Endothelial cell of hepatic sinusoid (primary cell): ENCODE measurements at regions not wholly inside any gene's neighbourhood (a gene's known extent, or its start where the extent isn't known, plus 50 kb on each side); places are given as distances from the start of the nearest gene placed in this dataset.
"Not testable (repeated sequence)": the region's sequence is repeated elsewhere in the genome, so short reads cannot be mapped to it uniquely, and the experiment has no call there.

Experiments used
- in situ Hi-C: cut with HindIII; loops from 2 replicates; pipeline ENCODE4 v1.10.0; 2017; ENCODE audit warnings: low sequenced_read_pairs

- in situ Hi-C loops = no loop called here
Measured at GRCh38 chr18:77329651-77330050, 80.0 kb downstream of the GALR1 start.

- in situ Hi-C loops = no loop called here
Measured at GRCh38 chr18:77334876-77335275, 85.2 kb downstream of the GALR1 start.

GRCh38 chr18:77337604-77338003 is 88.0 kb downstream of the GALR1 start:
- in situ Hi-C loops = no loop called here

GRCh38 chr18:77339093-77339492 is 89.4 kb downstream of the GALR1 start:
- in situ Hi-C loops = no loop called here

DNA sequence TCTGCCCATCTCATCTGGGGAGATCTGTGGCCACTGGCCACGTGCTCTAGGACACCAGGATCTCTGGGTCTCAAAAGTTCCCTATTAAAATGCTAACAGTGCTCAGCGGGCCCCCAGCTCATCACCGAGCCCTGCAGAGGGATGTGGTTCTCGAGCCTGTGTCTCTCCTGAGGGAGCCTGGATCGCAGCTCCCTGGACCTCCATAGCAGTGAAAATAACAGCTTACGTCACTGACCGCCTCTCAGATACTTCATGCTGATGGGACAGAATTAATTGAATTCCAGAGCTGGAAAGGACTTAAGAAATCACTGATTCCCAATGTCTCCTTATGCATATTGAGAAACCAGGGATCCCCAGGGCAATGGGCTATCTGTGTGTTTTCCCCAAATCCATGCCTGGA is 90.0 kb downstream of the GALR1 start:
- in situ Hi-C loops = no loop called here

GRCh38 chr18:77340815-77341214 is 91.2 kb downstream of the GALR1 start:
- in situ Hi-C loops = no loop called here

GRCh38 chr18:77341527-77342325 is 92.1 kb downstream of the GALR1 start:
- in situ Hi-C loops = no loop called here

- in situ Hi-C loops = no loop called here
Measured at GRCh38 chr18:77342736-77343135, 93.1 kb downstream of the GALR1 start.

DNA sequence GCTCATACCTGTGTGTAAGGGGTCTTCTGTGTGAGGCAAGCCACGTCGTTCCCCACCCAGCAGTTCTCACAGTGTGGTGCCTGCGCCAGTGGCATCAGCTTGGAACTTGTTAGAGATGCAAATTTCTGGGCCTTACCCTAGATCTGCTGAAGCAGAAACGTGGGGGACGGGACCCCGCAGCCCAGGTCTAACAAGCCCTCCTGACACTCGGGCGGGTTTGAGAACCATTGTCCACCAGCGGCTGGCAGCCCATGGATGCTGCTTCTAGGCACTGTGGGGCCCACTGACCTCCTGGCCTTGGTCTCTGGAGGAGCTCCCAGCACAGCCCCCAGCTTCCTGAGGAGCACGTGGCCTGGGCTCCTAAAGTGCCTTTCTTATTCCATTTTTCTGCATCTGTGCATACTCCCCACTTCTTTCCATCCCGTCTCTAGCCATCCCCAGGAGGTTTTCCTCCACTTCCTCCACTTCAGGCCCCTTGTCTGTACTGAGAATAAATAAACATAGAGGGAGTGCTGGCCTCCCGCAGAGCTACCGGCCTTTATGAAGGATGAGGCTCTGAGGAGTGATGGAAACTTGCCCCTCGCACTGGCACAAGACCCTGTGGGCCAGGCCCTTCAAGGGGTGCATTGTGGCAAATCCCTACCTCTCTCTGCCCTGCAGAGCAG is 94.3 kb downstream of the GALR1 start:
- in situ Hi-C loops = no loop called here

DNA sequence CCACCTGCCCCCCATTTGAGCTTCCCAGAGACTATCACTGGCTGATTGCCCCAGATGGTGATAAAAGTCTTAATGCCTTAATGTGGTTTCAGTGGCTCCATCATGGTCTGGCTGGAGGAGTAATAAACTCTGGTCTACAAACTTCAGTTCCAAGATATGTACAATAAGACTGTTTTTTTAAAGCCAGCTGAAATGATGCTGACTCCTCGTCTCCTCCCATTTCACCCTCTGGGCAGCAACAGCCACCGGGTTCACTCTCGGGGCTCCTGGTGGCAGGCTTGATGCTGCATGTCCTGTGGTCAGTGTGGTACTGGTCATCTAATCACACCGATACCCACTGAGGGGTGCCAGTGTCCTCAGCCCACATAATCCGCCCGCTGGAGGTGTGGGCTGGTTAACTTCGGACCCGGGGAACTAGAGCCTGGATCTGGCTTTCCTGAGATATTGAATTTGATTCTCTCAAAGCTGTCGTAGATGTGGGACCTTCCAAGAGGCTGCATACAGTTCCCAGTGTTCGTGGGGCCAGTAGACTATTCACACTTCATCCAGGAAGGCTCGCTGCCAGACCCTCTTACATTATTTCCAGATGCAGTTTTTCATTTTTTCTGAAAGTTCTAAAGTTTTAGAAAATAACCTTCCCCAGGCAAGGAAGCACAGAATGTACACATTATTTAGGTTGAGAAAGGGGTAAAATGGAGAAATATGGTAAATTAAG is 95.3 kb downstream of the GALR1 start:
- in situ Hi-C loops = no loop called here

DNA sequence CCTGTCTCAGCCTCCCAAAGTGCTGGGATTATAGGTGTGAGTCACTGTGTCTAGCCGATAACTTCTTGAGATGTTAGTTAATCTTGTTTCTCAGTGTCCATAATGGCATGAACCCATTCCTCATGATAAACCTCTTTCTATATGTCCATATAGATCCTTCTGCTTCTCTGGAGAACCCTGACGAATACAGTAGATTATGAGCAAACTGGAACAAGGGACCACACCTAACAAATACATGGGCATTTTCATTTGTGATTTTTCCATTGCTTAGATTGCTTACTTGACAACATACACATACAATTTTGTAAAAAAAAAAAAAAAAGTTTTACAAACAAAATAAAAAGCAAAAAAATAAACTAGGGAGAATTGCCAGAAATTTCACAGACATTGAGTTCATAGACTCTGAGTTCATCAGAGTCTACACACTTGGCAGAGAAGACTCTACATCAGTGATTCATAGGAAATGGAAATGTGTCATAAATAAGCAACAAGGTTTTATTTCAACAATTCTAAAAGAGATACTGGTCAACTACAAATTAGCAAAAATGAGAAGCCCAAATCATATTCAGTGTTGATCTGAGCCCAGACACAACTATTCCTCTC is 96.7 kb downstream of the GALR1 start:
- in situ Hi-C loops = no loop called here

GRCh38 chr18:77353349-77353748 is 103.7 kb downstream of the GALR1 start:
- in situ Hi-C loops = not testable (repeated sequence)

- in situ Hi-C loops = no loop called here
Measured at GRCh38 chr18:77359561-77360314, 110.1 kb downstream of the GALR1 start.

GRCh38 chr18:77360315-77361190 is 110.9 kb downstream of the GALR1 start:
- in situ Hi-C loops = no loop called here

- in situ Hi-C loops = no loop called here
Measured at GRCh38 chr18:77361382-77361781, 111.7 kb downstream of the GALR1 start.

GRCh38 chr18:77365667-77366066 is 116.0 kb downstream of the GALR1 start:
- in situ Hi-C loops = no loop called here

DNA sequence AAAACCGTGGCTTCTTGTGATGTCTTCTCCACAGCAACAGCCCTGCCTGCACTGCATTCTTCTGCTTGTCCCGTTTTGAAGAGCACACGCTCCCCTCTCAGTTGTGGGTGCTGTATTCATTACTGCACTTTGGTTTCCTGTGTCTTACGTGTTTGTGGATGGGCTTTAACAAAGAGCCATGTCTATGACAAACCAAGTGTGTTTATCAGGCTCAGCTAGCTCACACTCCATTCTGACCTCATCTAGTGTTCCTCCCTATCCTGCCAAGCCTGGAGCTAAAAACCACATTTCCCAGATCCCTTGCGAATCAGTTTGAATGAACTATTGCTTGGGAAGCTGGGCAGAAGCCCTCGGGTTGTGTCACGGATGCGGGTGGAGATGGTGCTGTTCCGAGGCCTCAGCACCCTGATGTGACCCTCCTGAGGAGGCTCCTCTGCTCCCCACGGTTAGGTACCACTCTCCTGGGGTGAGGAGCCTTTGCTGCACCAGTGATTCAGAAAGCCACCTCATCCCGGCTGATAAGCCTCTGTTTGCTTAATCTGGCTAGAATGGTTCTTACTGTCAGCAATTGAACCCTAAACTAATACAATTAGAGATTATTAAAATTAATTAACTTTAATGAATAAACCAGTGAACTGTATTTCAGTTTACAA is 116.5 kb downstream of the GALR1 start:
- in situ Hi-C loops = no loop called here

DNA sequence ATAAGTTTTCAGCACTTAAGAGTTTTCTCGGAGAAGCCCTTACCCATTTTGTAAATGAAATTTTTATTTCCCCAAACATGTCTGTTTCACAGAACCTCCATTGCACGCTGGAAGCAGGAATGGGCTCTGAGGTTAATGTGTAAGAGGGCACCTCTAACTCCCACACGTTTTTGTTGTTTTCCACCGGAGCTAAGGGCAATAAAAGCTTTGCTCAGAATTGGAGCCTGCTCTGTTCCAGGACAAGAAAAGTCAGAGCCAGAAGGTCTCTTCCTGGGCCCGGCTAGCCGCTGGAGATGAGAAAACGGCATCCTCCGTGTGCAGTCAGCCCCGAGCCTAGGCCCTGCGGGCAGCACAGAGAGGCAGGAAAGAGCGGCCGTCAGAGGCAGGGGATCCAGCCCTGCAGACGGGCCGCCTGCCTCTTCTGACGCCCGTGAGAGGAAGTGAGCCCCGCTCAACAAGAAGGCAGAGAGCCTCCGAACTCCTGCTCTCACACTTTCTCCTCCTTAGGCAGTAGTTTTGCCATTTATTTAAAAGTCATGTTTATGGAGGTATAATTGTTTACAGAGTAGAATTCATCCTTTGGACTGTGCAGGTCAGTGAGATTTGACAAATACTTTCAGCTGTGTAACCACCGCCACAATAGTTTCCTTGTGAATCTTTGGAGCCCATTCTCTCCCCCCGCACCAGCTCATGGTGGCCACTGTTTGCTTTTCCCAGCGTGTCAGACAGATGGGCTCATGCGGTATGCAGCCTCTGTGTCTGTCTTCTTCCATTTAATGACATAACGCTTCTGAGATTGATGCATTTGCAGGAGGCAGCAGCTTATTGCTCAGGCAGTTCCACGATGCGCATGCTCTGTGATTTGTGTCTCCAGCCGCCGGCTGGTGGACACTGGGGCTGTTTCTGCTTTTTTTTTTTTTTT is 117.3 kb downstream of the GALR1 start:
- in situ Hi-C loops = no loop called here
